B cell (primary cell): ENCODE measurements at regions not wholly inside any gene's neighbourhood (a gene's known extent, or its start where the extent isn't known, plus 50 kb on each side); places are given as distances from the start of the nearest gene placed in this dataset.

Experiments used
- ATAC-seq: fragments of 200-7000 bp; cut with Tn5 transposase; one replicate; pipeline ENCODE4 v1.10.0; 2021; ENCODE audit warnings: low read depth, mild to moderate bottlenecking, moderate number of reproducible peaks, moderate library complexity
- CTCF ChIA-PET: fragments of 350-600 bp; sonication (Branson Sonifier 250); formaldehyde crosslinking; loops from one replicate; lab custom pipeline; 2021; ENCODE audit warnings: antibody characterized with exemption, inconsistent platforms; lab: Charles Lee
- POLR2A ChIA-PET: fragments of 350-600 bp; sonication (Branson Sonifier 250); formaldehyde crosslinking; loops from one replicate; lab custom pipeline; 2021; ENCODE audit warnings: antibody characterized with exemption; lab: Charles Lee
- DNase-seq: peaks from one replicate; pipeline ENCODE4 v3.0.0; 2013
- H2AFZ ChIP-seq: 2 replicates; pipeline ENCODE4 v1.6.1; 2012; ENCODE audit warnings: mild to moderate bottlenecking, low read depth, low read length; ENCODE audit not compliant: insufficient read depth, poor library complexity, severe bottlenecking
- H3K27ac ChIP-seq, 2 donors: 1 replicate in 1 of 2; 2 replicates in 1 of 2; pipeline ENCODE4 v1.5.1; 2012 to 2013; ENCODE audit warnings: low read length in 2 of 2, mild to moderate bottlenecking in 2 of 2, moderate library complexity in 1 of 2
- H3K27me3 ChIP-seq, 4 experiments: fragments of 200-600 bp in 1 of 4; sonication (generic) in 1 of 4; replicated peaks in 1 of 4; 1 replicate in 2 of 4; 2 replicates in 2 of 4; pipeline versions ENCODE4 v1.6.1 to v1.7.0; 2013 to 2016; ENCODE audit warnings: low read length in 3 of 4, mild to moderate bottlenecking in 2 of 4, mixed read lengths in 1 of 4, moderate library complexity in 1 of 4; ENCODE audit not compliant: insufficient read depth in 4 of 4, control insufficient read depth in 3 of 4; ENCODE audit errors: control extremely low read depth in 1 of 4
- H3K36me3 ChIP-seq, 2 experiments: replicated peaks in 1 of 2; 1 replicate in 1 of 2; 2 replicates in 1 of 2; pipeline versions ENCODE4 v1.6.1 to v1.7.1; 2013; ENCODE audit warnings: low read length in 1 of 2; ENCODE audit not compliant: insufficient read depth in 2 of 2, control insufficient read depth in 1 of 2; ENCODE audit errors: control extremely low read depth in 1 of 2, extremely low read depth in 1 of 2
- H3K4me1 ChIP-seq, 2 donors: fragments of 200-600 bp in 1 of 2; sonication (generic) in 1 of 2; 1 replicate in 1 of 2; 2 replicates in 1 of 2; pipeline versions ENCODE4 v1.5.1 to v1.6.1; 2013 to 2017; ENCODE audit warnings: low read length in 2 of 2; ENCODE audit not compliant: control insufficient read depth in 2 of 2, insufficient read depth in 2 of 2
- H3K4me2 ChIP-seq: replicated peaks from 2 replicates; pipeline ENCODE3; 2012; ENCODE audit warnings: mild to moderate bottlenecking, low read depth, low read length; ENCODE audit not compliant: poor library complexity, severe bottlenecking
- H3K4me3 ChIP-seq, 5 experiments: fragments of 200-600 bp in 1 of 5; sonication (generic) in 1 of 5; 1 replicate in 3 of 5; 2 replicates in 2 of 5; pipeline versions ENCODE4 v1.5.1 to v1.7.0; 2011 to 2016; ENCODE audit warnings: low read length in 4 of 5, mild to moderate bottlenecking in 4 of 5, low read depth in 2 of 5, control low read depth in 1 of 5, moderate library complexity in 1 of 5; ENCODE audit not compliant: insufficient read depth in 1 of 5; ENCODE audit errors: control extremely low read depth in 1 of 5, extremely low read depth in 1 of 5
- H3K79me2 ChIP-seq: fragments of 200-600 bp; sonication (generic); one replicate; pipeline ENCODE4 v1.6.0; 2016; ENCODE audit warnings: low read length; ENCODE audit not compliant: control insufficient read depth, insufficient read depth
- H3K9ac ChIP-seq: fragments of 200-600 bp; sonication (generic); 2 replicates; pipeline ENCODE4 v1.6.1; 2017; ENCODE audit warnings: mild to moderate bottlenecking, low read length, moderate library complexity
- H3K9me3 ChIP-seq, 3 donors: one replicate each; pipeline versions ENCODE4 v1.6.1 to v1.7.1; 2013; ENCODE audit warnings: low read length in 2 of 3; ENCODE audit not compliant: control insufficient read depth in 2 of 3, insufficient read depth in 1 of 3; ENCODE audit errors: control extremely low read depth in 1 of 3
- H4K20me1 ChIP-seq: 2 replicates; pipeline ENCODE4 v1.6.0; 2012; ENCODE audit warnings: mild to moderate bottlenecking, low read length; ENCODE audit not compliant: insufficient read depth, control insufficient read depth, poor library complexity, severe bottlenecking
- H3K27ac Mint-ChIP-seq: one replicate; pipeline ENCODE4 v1.8.0; 2021; ENCODE audit warnings: mixed read lengths
- H3K27me3 Mint-ChIP-seq: one replicate; pipeline ENCODE4 v1.8.0; 2021; ENCODE audit warnings: mixed read lengths
- H3K4me1 Mint-ChIP-seq: one replicate; pipeline ENCODE4 v1.8.0; 2021; ENCODE audit warnings: mixed read lengths
- H3K4me3 Mint-ChIP-seq: one replicate; pipeline ENCODE4 v1.8.0; 2021; ENCODE audit warnings: mixed read lengths
- H3K9me3 Mint-ChIP-seq: one replicate; pipeline ENCODE4 v1.8.0; 2022; ENCODE audit warnings: mixed read lengths; ENCODE audit not compliant: insufficient read depth
- EZH2 ChIP-seq: IDR thresholded peaks from 2 replicates; pipeline ENCODE4 v1.6.1; 2012; ENCODE audit warnings: borderline replicate concordance, low read depth, mild to moderate bottlenecking, moderate library complexity, low read length; ENCODE audit not compliant: insufficient read depth, poor library complexity, severe bottlenecking
- WGBS: methylation state at CpG from one replicate; pipeline ENCODE4 v1.1.5; 2013; ENCODE audit warnings: missing lambda C conversion rate; ENCODE audit not compliant: insufficient coverage; 5-methylcytosine and 5-hydroxymethylcytosine counted together
- intact Hi-C: fragments of 100-400 bp; cut with micrococcal nuclease; formaldehyde crosslinking; loops from one replicate; pipeline ENCODE4 v1.10.0; 2022
- TF ChIP-seq, protein P1 (sequence below): fragments of 200-600 bp; IDR thresholded peaks from one replicate; pipeline ENCODE4 v1.8.0; 2022; ENCODE audit warnings: antibody characterized with exemption, mild to moderate bottlenecking

DNA sequence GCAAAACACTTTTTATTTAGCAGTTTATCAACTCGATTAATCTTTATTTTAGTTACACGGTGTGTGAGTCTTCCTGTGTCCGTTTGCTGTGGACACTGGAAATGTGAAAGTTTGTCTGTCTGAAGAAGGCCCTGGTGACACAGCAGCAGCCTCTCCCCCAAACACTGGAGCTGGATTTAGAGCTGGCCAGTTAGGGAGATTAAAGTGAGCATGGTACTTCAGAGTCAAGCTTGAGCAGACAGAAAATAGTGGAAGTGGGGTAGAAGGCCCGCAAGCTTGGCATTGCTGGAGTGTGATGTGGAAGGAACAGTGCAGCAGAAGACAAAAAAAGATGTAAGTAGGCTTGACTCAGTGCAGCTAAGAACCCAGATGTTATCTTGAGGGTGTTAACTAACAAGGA is 85.9 kb downstream of the POM121L12 start:
- ATAC-seq (no peak), DNase-seq (no peak)
- ChIA-PET POLR2A (no interaction called here), CTCF (no interaction called here)
- Histone ChIP-seq H3K36me3 (no peaks in the 10 kb centered on the region), H3K27ac (no peak overlapping the region), H3K79me2 (no peaks in the 10 kb centered on the region), H3K27me3 (no peaks in the 10 kb centered on the region), H3K4me2 (no peak overlapping the region), H4K20me1 (no peaks in the 10 kb centered on the region), H3K4me3 (no peak overlapping the region), H3K9me3 (no peaks in the 10 kb centered on the region), H3K4me1 (no peaks in the 10 kb centered on the region), H2AFZ (no peak overlapping the region), H3K9ac (no peak overlapping the region)
- Mint-ChIP-seq H3K27ac (no peak overlapping the region), H3K9me3 (peaks cover 4% of the 10 kb centered on the region), H3K27me3 (no peaks in the 10 kb centered on the region), H3K4me1 (no peaks in the 10 kb centered on the region), H3K4me3 (no peak overlapping the region)
- TF ChIP-seq, protein P1, sequence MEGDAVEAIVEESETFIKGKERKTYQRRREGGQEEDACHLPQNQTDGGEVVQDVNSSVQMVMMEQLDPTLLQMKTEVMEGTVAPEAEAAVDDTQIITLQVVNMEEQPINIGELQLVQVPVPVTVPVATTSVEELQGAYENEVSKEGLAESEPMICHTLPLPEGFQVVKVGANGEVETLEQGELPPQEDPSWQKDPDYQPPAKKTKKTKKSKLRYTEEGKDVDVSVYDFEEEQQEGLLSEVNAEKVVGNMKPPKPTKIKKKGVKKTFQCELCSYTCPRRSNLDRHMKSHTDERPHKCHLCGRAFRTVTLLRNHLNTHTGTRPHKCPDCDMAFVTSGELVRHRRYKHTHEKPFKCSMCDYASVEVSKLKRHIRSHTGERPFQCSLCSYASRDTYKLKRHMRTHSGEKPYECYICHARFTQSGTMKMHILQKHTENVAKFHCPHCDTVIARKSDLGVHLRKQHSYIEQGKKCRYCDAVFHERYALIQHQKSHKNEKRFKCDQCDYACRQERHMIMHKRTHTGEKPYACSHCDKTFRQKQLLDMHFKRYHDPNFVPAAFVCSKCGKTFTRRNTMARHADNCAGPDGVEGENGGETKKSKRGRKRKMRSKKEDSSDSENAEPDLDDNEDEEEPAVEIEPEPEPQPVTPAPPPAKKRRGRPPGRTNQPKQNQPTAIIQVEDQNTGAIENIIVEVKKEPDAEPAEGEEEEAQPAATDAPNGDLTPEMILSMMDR = no peak
- no peak for TF ChIP-seq EZH2
- intact Hi-C loops = no loop called here
- WGBS = 94% methylated on average over 1 of the region's 4 CpGs

DNA sequence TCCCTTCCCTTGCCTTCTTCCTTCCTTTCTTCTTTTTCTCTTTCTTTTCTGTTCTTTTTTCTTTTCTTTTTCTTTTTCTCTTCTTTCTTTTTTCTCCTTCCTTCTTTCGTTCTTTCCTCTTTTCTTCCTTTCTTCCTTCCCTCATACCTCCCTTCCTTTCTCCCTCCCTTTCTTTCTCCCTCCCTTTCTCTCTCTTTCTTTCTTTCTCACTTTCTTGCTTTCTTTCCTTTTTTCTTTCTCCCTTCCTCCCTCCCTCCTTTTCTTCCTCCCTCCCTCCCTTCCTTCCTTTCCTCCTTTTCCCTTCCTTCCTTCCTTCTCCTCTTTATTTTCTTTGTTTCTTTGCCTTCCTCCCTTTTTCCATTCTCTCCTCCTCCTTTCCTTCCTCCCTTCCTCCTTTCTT is 96.3 kb downstream of the POM121L12 start:
- Histone ChIP-seq H4K20me1 (no peaks in the 10 kb centered on the region), H3K4me3 (no peak overlapping the region), H3K4me2 (no peak overlapping the region), H3K79me2 (no peaks in the 10 kb centered on the region), H3K9ac (no peak overlapping the region), H3K36me3 (no peaks in the 10 kb centered on the region), H3K27ac (no peak overlapping the region), H3K27me3 (no peaks in the 10 kb centered on the region), H2AFZ (no peak overlapping the region), H3K4me1 (no peaks in the 10 kb centered on the region), H3K9me3 (peaks cover 0 to 3% (median 0%) of the 10 kb centered on the region in 3 donors)
- intact Hi-C loops = no loop called here
- CTCF ChIA-PET = no interaction called here
- DNase-seq (no peak), ATAC-seq (no peak)
- WGBS = 27% methylated on average over 1 of the region's 1 CpG
- TF ChIP-seq EZH2 = no peak
- TF ChIP-seq, protein P1 = no peak
- Mint-ChIP-seq H3K9me3 (peaks cover 11% of the 10 kb centered on the region), H3K27me3 (no peaks in the 10 kb centered on the region), H3K4me1 (no peaks in the 10 kb centered on the region), H3K4me3 (no peak overlapping the region), H3K27ac (no peak overlapping the region)
- POLR2A ChIA-PET = no interaction called here
